ENCODE measurements at regions not wholly inside any gene's neighbourhood (a gene's known extent, or its start where the extent isn't known, plus 50 kb on each side); places are given as distances from the start of the nearest gene placed in this dataset.

DNA sequence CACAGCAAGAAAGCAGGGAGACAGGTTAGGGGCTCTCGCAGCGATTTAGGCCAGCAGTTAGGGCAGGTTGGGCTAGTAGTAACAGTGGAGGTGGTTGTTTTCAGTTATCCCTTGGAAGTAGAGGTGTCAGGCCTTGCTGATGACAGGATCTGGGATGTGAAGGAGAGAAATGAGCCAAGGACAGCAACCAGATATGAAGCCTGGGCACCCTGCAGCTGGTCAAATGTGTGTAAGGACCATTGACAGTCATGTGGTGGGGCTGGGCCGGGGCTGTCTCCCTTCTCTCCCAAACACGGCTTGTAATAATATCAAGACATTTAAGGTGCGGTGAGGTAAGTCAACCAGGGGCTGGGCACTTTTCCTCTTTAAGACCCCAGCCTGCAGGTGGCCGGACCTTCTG lies 112.5 kb upstream of the IGFBP3 start (continued):
- TF ChIP-seq, protein P1, sequence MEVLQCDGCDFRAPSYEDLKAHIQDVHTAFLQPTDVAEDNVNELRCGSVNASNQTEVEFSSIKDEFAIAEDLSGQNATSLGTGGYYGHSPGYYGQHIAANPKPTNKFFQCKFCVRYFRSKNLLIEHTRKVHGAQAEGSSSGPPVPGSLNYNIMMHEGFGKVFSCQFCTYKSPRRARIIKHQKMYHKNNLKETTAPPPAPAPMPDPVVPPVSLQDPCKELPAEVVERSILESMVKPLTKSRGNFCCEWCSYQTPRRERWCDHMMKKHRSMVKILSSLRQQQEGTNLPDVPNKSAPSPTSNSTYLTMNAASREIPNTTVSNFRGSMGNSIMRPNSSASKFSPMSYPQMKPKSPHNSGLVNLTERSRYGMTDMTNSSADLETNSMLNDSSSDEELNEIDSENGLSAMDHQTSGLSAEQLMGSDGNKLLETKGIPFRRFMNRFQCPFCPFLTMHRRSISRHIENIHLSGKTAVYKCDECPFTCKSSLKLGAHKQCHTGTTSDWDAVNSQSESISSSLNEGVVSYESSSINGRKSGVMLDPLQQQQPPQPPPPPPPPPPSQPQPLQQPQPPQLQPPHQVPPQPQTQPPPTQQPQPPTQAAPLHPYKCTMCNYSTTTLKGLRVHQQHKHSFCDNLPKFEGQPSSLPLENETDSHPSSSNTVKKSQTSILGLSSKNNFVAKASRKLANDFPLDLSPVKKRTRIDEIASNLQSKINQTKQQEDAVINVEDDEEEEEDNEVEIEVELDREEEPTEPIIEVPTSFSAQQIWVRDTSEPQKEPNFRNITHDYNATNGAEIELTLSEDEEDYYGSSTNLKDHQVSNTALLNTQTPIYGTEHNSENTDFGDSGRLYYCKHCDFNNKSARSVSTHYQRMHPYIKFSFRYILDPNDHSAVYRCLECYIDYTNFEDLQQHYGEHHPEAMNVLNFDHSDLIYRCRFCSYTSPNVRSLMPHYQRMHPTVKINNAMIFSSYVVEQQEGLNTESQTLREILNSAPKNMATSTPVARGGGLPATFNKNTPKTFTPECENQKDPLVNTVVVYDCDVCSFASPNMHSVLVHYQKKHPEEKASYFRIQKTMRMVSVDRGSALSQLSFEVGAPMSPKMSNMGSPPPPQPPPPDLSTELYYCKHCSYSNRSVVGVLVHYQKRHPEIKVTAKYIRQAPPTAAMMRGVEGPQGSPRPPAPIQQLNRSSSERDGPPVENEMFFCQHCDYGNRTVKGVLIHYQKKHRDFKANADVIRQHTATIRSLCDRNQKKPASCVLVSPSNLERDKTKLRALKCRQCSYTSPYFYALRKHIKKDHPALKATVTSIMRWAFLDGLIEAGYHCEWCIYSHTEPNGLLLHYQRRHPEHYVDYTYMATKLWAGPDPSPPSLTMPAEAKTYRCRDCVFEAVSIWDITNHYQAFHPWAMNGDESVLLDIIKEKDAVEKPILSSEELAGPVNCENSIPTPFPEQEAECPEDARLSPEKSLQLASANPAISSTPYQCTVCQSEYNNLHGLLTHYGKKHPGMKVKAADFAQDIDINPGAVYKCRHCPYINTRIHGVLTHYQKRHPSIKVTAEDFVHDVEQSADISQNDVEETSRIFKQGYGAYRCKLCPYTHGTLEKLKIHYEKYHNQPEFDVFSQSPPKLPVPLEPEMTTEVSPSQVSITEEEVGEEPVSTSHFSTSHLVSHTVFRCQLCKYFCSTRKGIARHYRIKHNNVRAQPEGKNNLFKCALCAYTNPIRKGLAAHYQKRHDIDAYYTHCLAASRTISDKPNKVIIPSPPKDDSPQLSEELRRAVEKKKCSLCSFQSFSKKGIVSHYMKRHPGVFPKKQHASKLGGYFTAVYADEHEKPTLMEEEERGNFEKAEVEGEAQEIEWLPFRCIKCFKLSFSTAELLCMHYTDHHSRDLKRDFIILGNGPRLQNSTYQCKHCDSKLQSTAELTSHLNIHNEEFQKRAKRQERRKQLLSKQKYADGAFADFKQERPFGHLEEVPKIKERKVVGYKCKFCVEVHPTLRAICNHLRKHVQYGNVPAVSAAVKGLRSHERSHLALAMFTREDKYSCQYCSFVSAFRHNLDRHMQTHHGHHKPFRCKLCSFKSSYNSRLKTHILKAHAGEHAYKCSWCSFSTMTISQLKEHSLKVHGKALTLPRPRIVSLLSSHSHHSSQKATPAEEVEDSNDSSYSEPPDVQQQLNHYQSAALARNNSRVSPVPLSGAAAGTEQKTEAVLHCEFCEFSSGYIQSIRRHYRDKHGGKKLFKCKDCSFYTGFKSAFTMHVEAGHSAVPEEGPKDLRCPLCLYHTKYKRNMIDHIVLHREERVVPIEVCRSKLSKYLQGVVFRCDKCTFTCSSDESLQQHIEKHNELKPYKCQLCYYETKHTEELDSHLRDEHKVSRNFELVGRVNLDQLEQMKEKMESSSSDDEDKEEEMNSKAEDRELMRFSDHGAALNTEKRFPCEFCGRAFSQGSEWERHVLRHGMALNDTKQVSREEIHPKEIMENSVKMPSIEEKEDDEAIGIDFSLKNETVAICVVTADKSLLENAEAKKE (CRISPR knock-in tag; IDR thresholded peaks at IDR 0.05): no peak
- no peak for TF ChIP-seq STAT1 (IDR thresholded peaks at IDR 0.05; ENCODE audit: unreplicated experiment)
- TF ChIP-seq EZH2 (IDR thresholded peaks at IDR 0.05; ENCODE audit: low read depth, unreplicated experiment): no peak
- no peak for TF ChIP-seq POLR2AphosphoS5 (IDR thresholded peaks at IDR 0.05; ENCODE audit: low read depth)
- TF ChIP-seq JUNB (IDR thresholded peaks at IDR 0.05; ENCODE audit: unreplicated experiment): no peak

DNA sequence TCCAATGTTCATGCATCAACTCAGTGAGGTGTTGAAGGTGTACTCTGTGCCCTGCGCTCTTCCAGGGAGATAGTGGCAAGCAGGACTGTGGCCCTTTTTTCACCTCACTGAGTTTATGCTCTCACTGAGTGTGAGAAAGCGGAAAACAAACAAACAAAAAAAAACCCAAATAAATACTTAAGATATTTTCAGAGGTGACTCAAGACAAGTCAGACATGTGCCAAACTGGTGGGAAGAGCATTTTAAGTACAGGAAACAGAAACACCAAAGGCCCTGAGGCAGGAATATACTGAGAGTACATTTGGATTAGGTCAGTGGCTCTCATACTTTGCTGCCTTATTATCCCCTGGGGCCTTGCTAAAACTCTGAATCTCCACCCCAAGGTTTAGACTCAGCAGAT lies 111.9 kb upstream of the IGFBP3 start:
- H3K27me3 ChIP-seq (ENCODE audit: insufficient read depth): no peaks in the 10 kb centered on the region
- H3K27ac ChIP-seq (ENCODE audit: low read depth): no peak overlapping the region
- Mint-ChIP-seq H3K9me3 (peaks cover 13% of the 10 kb centered on the region), H3K4me1 (peaks cover 9% of the 10 kb centered on the region), H3K36me3 (ENCODE audit: low read depth) (peaks cover 16% of the 10 kb centered on the region), H3K4me3 (no peak overlapping the region), H3K27ac (no peak overlapping the region), H3K27me3 (ENCODE audit: insufficient read depth, low read depth, poor library complexity) (peaks cover 2% of the 10 kb centered on the region)
- ATAC-seq (no peak), DNase-seq (ENCODE audit: low spot score) (no peak)
- peaks cover 14% of the 10 kb centered on the region; the same call in 1 of the 2 replicates for H3K9me2 ChIP-seq (ENCODE audit: insufficient read depth)
- no peaks in the 10 kb centered on the region for H4K20me1 ChIP-seq (replicated peaks; ENCODE audit: insufficient read depth)
- no peaks in the 10 kb centered on the region for H3K4me1 ChIP-seq (ENCODE audit: insufficient read depth)
- no peak overlapping the region for H3K4me3 ChIP-seq
- no peaks in the 10 kb centered on the region for H3K79me2 ChIP-seq (replicated peaks; ENCODE audit: insufficient read depth)
- no peak overlapping the region for H3K4me2 ChIP-seq
- H2AFZ ChIP-seq: no peak overlapping the region
- no peaks in the 10 kb centered on the region for H3K36me3 ChIP-seq (ENCODE audit: insufficient read depth)
- H3F3A ChIP-seq (replicated peaks; ENCODE audit: low read depth): no peaks in the 10 kb centered on the region
- no peak for TF ChIP-seq EZH2 (IDR thresholded peaks at IDR 0.05; ENCODE audit: low read depth, unreplicated experiment)
- no peak for TF ChIP-seq NANOG (IDR thresholded peaks at IDR 0.05; ENCODE audit: borderline replicate concordance)
- TF ChIP-seq, protein P2, sequence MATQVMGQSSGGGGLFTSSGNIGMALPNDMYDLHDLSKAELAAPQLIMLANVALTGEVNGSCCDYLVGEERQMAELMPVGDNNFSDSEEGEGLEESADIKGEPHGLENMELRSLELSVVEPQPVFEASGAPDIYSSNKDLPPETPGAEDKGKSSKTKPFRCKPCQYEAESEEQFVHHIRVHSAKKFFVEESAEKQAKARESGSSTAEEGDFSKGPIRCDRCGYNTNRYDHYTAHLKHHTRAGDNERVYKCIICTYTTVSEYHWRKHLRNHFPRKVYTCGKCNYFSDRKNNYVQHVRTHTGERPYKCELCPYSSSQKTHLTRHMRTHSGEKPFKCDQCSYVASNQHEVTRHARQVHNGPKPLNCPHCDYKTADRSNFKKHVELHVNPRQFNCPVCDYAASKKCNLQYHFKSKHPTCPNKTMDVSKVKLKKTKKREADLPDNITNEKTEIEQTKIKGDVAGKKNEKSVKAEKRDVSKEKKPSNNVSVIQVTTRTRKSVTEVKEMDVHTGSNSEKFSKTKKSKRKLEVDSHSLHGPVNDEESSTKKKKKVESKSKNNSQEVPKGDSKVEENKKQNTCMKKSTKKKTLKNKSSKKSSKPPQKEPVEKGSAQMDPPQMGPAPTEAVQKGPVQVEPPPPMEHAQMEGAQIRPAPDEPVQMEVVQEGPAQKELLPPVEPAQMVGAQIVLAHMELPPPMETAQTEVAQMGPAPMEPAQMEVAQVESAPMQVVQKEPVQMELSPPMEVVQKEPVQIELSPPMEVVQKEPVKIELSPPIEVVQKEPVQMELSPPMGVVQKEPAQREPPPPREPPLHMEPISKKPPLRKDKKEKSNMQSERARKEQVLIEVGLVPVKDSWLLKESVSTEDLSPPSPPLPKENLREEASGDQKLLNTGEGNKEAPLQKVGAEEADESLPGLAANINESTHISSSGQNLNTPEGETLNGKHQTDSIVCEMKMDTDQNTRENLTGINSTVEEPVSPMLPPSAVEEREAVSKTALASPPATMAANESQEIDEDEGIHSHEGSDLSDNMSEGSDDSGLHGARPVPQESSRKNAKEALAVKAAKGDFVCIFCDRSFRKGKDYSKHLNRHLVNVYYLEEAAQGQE (IDR thresholded peaks at IDR 0.05; ENCODE audit: unreplicated experiment): no peak
- no peak for TF ChIP-seq ZNF114 (CRISPR knock-in tag; IDR thresholded peaks at IDR 0.05)
- TF ChIP-seq JUNB (IDR thresholded peaks at IDR 0.05; ENCODE audit: unreplicated experiment): no peak
- TF ChIP-seq, protein P3, sequence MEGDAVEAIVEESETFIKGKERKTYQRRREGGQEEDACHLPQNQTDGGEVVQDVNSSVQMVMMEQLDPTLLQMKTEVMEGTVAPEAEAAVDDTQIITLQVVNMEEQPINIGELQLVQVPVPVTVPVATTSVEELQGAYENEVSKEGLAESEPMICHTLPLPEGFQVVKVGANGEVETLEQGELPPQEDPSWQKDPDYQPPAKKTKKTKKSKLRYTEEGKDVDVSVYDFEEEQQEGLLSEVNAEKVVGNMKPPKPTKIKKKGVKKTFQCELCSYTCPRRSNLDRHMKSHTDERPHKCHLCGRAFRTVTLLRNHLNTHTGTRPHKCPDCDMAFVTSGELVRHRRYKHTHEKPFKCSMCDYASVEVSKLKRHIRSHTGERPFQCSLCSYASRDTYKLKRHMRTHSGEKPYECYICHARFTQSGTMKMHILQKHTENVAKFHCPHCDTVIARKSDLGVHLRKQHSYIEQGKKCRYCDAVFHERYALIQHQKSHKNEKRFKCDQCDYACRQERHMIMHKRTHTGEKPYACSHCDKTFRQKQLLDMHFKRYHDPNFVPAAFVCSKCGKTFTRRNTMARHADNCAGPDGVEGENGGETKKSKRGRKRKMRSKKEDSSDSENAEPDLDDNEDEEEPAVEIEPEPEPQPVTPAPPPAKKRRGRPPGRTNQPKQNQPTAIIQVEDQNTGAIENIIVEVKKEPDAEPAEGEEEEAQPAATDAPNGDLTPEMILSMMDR (conservative IDR thresholded peaks at IDR 0.05; ENCODE audit: low read depth in 2 of 2): no peak
- no peak for TF ChIP-seq CREB1 (CRISPR knock-in tag; IDR thresholded peaks at IDR 0.05; ENCODE audit: low read depth)
- TF ChIP-seq ZNF331 (CRISPR knock-in tag; IDR thresholded peaks at IDR 0.05; ENCODE audit: low read depth): no peak
- no peak for TF ChIP-seq EZH2phosphoT487 (IDR thresholded peaks at IDR 0.05; ENCODE audit: unreplicated experiment)
- TF ChIP-seq POLR2AphosphoS5 (IDR thresholded peaks at IDR 0.05; ENCODE audit: low read depth): no peak
- TF ChIP-seq, protein P4, sequence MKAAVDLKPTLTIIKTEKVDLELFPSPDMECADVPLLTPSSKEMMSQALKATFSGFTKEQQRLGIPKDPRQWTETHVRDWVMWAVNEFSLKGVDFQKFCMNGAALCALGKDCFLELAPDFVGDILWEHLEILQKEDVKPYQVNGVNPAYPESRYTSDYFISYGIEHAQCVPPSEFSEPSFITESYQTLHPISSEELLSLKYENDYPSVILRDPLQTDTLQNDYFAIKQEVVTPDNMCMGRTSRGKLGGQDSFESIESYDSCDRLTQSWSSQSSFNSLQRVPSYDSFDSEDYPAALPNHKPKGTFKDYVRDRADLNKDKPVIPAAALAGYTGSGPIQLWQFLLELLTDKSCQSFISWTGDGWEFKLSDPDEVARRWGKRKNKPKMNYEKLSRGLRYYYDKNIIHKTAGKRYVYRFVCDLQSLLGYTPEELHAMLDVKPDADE (IDR thresholded peaks at IDR 0.05): no peak
